Tibial artery (tissue), 4 donors: ENCODE measurements at regions not wholly inside any gene's neighbourhood (a gene's known extent, or its start where the extent isn't known, plus 50 kb on each side); places are given as distances from the start of the nearest gene placed in this dataset.

Experiments
- DNase-seq, 2 donors: peaks; one replicate each; pipeline ENCODE4 v3.0.0-alpha.2; 2019
- H3K27ac ChIP-seq, 2 donors: fragments of 200-600 bp; sonication (generic) in 1 of 2; 1 replicate in 1 of 2; 2 replicates in 1 of 2; pipeline ENCODE4 v1.5.1; 2018 to 2019; ENCODE audit warnings: mild to moderate bottlenecking in 1 of 2
- H3K27me3 ChIP-seq, 2 donors: fragments of 200-600 bp; sonication (generic) in 1 of 2; one replicate each; pipeline versions ENCODE4 v1.5.1 to v1.6.0; 2016 to 2019
- H3K36me3 ChIP-seq, 3 donors: fragments of 200-600 bp; sonication (generic) in 2 of 3; one replicate each; pipeline ENCODE4 v1.5.1; 2016 to 2019; ENCODE audit warnings: mild to moderate bottlenecking in 2 of 3
- H3K4me1 ChIP-seq, 4 donors: fragments of 200-600 bp; sonication (generic) in 2 of 4; 1 replicate in 3 of 4; 2 replicates in 1 of 4; pipeline ENCODE4 v1.5.1; 2016 to 2019
- H3K4me3 ChIP-seq, 2 donors: fragments of 200-600 bp; sonication (generic) in 1 of 2; 1 replicate in 1 of 2; 2 replicates in 1 of 2; pipeline ENCODE4 v1.5.1; 2018 to 2019; ENCODE audit warnings: mild to moderate bottlenecking in 2 of 2
- H3K9me3 ChIP-seq, 3 donors: fragments of 200-600 bp; sonication (generic) in 1 of 3; one replicate each; pipeline ENCODE4 v1.5.1; 2016 to 2019
- CTCF ChIP-seq, 2 experiments: fragments of 200-600 bp in 1 of 2; fragments of 450-650 bp in 1 of 2; IDR thresholded peaks; one replicate each; pipeline ENCODE4 v1.5.1; 2017 to 2019; ENCODE audit warnings: antibody characterized with exemption in 2 of 2, mild to moderate bottlenecking in 1 of 2, moderate library complexity in 1 of 2
- intact Hi-C: fragments of 100-400 bp; cut with DNase I; formaldehyde crosslinking; loops from one replicate; pipeline ENCODE4 v1.15.0; 2023; ENCODE audit warnings: low total_unique reads

- H3K36me3 ChIP-seq: no peaks in the 10 kb centered on the region
- intact Hi-C loops: no loop called here
- TF ChIP-seq CTCF (IDR thresholded peaks at IDR 0.05): no peak
- H3K4me3 ChIP-seq: no peak overlapping the region
- H3K27me3 ChIP-seq: no peaks in the 10 kb centered on the region
- H3K4me1 ChIP-seq: peaks cover 5 to 59% (median 26%) of the 10 kb centered on the region in 4 donors
- H3K9me3 ChIP-seq: no peaks in the 10 kb centered on the region
- no peak for DNase-seq
- no peak overlapping the region for H3K27ac ChIP-seq
Observed at GRCh38 chr2:207255565-207256470, 90.1 kb upstream of the KLF7 start.

- DNase-seq: no peak
- intact Hi-C loops: no loop called here
- peaks cover 5 to 59% (median 26%) of the 10 kb centered on the region in 4 donors for H3K4me1 ChIP-seq
Observed at GRCh38 chr2:207256476-207257207, 90.9 kb upstream of the KLF7 start.

GRCh38 chr2:207257251-207258250 is 91.8 kb upstream of the KLF7 start:
- no peak for TF ChIP-seq CTCF (IDR thresholded peaks at IDR 0.05)
- peak overlapping the region; percentile 61 to 66 for H3K27ac ChIP-seq
- no peaks in the 10 kb centered on the region for H3K27me3 ChIP-seq
- DNase-seq: no peak
- no peaks in the 10 kb centered on the region for H3K36me3 ChIP-seq
- intact Hi-C loops: no loop called here
- no peaks in the 10 kb centered on the region for H3K9me3 ChIP-seq
- H3K4me3 ChIP-seq: no peak overlapping the region
- peaks cover 5 to 59% (median 26%) of the 10 kb centered on the region in 4 donors for H3K4me1 ChIP-seq

More at GRCh38 chr2:207256476-207257207, 90.9 kb upstream of the KLF7 start:
- Histone ChIP-seq H3K27me3 (no peaks in the 10 kb centered on the region), H3K27ac (peak overlapping the region; percentile 7 to 61), H3K4me3 (no peak overlapping the region), H3K36me3 (no peaks in the 10 kb centered on the region), H3K9me3 (no peaks in the 10 kb centered on the region)
- no peak for TF ChIP-seq CTCF (IDR thresholded peaks at IDR 0.05)

GRCh38 chr2:207258263-207258991 is 92.7 kb upstream of the KLF7 start:
- Histone ChIP-seq H3K4me3 (no peak overlapping the region), H3K4me1 (peaks cover 5 to 58% (median 26%) of the 10 kb centered on the region in 4 donors), H3K27me3 (no peaks in the 10 kb centered on the region), H3K36me3 (no peaks in the 10 kb centered on the region), H3K9me3 (no peaks in the 10 kb centered on the region), H3K27ac (peak overlapping the region; percentile 61 to 66)
- no peak for TF ChIP-seq CTCF (IDR thresholded peaks at IDR 0.05)
- DNase-seq: peak; percentile 69 to 91
- intact Hi-C loops: no loop called here
